GM19023 (cell line): ENCODE measurements at regions not wholly inside any gene's neighbourhood (a gene's known extent, or its start where the extent isn't known, plus 50 kb on each side); places are given as distances from the start of the nearest gene placed in this dataset.

ENCODE experiments used
- ATAC-seq: cut with Tn5 transposase; IDR thresholded peaks from one replicate; pipeline ENCODE4 v1.9.1; 2021; ENCODE audit warnings: mild to moderate bottlenecking, moderate library complexity; ENCODE audit not compliant: unreplicated experiment

DNA sequence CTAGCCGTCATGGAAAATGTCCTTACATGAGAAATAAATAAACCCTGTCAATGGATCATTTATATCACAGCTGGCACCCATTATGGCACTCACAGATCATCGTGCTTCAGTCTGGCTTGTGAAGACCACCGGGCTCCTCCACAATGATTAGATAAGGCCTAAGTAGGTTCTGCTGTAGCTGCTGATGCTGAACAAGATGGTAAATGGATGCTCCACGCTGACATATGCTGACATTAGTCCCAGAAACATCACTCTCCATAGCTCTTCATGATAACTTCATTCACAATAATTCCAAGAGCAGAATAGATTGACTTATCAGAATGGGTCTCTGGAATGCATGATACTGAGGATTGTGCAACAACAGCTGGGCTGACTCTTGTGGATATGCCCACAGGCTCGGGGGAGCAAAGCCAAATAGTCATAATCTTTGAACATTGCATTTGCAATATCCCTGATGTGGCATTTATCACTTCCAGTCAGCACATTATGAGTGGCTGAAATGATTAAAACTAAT, 63.8 kb upstream of the RXFP2 start:
- no peak for ATAC-seq

DNA sequence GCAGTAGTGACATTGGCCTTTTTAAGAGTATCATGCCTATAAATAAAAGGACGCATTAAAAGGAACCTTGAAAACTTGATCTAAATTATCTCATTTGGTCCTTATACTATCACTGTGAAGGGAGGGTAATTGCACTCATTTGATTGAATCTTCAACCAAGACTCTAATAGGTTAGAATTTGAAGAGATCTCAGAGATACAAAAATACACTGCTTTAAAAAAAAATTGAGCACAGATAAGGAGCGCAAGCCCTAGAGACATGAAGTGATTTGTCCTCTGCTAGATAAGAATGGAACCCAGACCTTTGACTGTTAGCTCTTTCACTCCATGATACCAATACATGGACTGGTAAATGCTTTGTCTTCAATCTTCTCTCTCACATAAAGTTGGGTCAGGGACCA, 58.2 kb upstream of the RXFP2 start:
- no peak for ATAC-seq

- ATAC-seq = no peak
These were observed 54.9 kb upstream of the RXFP2 start for GRCh38 chr13:31684466-31684865.

DNA sequence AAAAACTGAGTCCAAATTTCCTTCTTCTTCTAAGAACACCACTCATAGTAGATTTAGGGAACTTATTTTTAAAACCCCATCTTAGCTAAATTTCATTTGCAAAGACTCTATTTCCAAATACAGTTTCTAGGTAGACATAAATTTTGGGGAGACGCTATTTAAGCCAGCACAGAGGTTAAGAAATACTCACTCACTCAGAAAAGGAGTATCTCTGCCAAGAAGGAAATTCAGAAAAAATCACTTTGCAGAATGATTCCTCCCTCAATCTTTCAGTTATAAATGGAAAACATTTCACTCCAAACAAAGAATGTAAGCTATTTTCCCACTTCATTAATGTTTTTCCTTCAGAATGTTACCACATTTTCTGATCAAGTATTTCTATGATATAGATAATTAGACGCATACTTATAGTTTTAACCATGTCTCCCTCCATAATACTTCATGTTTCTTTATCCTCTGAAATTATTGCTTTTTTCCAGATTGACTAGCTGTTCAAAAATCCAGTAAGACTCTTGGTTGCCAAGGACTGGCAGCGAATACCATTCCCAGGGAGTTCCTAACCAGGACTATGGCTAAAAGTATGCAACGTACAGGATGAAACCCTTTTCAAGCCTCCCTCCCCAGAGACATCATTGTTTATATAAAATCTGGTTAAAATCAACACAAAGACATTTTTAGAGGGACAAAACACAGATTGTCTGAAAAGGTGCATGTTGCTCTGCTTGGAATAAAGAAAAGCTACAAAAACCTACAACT, 52.5 kb upstream of the RXFP2 start:
- ATAC-seq = no peak
